NB4 (cell line): ENCODE measurements at regions not wholly inside any gene's neighbourhood (a gene's known extent, or its start where the extent isn't known, plus 50 kb on each side); places are given as distances from the start of the nearest gene placed in this dataset.
"Not testable (repeated sequence)": the region's sequence is repeated elsewhere in the genome, so short reads cannot be mapped to it uniquely, and the experiment has no call there.

ENCODE experiments used
- DNase-seq: peaks from one replicate; pipeline ENCODE4 v3.0.0; 2010; ENCODE audit warnings: low read depth
- H3K4me3 ChIP-seq: one replicate; pipeline ENCODE4 v1.5.1; 2011; ENCODE audit warnings: mild to moderate bottlenecking, low read depth, low read length, moderate library complexity
- MYC ChIP-seq: IDR thresholded peaks from 2 replicates; pipeline ENCODE4 v1.6.1; 2011; ENCODE audit warnings: low read depth, low read length
- POLR2A ChIP-seq: IDR thresholded peaks from 2 replicates; pipeline ENCODE4 v1.6.1; 2011; ENCODE audit warnings: mild to moderate bottlenecking; ENCODE audit not compliant: insufficient read length; ENCODE audit errors: extremely low read depth
- TF ChIP-seq, protein P1 (sequence below): IDR thresholded peaks from one replicate; pipeline ENCODE4 v1.5.1; 2012; ENCODE audit warnings: low read depth, low read length
- TF ChIP-seq, protein P2 (sequence below): IDR thresholded peaks from 2 replicates; pipeline ENCODE4 v1.6.1; 2011; ENCODE audit warnings: low read depth, low read length

DNA sequence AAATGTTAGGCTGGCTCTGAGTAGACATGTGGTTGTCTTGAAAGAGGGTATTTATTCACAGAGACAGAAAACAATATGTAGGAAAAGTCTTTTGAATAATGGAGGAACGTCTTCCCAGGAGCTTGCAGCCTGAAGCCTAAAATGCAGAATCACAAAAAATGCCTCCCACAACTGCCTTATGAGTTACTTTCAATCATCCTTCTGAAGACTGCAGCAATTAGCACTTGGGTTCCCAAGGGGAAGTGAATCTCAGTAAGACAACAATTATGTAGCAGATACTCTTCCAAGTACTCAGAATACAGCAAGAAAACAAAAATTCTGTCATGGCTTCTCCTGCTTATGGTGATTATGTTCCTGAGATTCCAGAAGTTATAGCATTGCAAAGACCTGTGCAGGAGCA is 166.6 kb upstream of the TBL1X start:
- DNase-seq: no peak
- TF ChIP-seq, protein P1, sequence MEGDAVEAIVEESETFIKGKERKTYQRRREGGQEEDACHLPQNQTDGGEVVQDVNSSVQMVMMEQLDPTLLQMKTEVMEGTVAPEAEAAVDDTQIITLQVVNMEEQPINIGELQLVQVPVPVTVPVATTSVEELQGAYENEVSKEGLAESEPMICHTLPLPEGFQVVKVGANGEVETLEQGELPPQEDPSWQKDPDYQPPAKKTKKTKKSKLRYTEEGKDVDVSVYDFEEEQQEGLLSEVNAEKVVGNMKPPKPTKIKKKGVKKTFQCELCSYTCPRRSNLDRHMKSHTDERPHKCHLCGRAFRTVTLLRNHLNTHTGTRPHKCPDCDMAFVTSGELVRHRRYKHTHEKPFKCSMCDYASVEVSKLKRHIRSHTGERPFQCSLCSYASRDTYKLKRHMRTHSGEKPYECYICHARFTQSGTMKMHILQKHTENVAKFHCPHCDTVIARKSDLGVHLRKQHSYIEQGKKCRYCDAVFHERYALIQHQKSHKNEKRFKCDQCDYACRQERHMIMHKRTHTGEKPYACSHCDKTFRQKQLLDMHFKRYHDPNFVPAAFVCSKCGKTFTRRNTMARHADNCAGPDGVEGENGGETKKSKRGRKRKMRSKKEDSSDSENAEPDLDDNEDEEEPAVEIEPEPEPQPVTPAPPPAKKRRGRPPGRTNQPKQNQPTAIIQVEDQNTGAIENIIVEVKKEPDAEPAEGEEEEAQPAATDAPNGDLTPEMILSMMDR: no peak
- no peak for TF ChIP-seq POLR2A
- TF ChIP-seq, protein P2, sequence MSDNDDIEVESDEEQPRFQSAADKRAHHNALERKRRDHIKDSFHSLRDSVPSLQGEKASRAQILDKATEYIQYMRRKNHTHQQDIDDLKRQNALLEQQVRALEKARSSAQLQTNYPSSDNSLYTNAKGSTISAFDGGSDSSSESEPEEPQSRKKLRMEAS: no peak
- TF ChIP-seq MYC: no peak

DNA sequence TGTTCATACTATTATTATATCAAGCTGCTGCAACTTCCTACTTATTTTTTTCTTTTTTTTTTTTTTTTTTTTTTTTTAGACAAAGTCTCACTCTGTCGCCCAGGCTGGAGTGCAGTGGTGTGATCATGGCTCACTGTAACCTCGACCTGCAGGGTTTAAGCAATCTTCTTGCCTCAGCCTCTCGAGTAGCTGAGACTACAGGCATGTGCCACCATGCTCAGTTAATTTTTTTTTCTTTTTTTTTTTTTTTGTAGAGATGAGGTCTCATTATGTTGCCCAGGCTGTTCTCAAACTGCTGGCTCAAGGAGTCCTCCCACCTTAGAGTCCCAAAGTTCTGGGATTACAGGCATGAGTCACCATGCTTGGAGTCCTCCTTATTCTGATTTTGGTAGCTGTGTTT is 165.2 kb upstream of the TBL1X start:
- DNase-seq, H3K4me3 ChIP-seq: not testable (repeated sequence)

More for the DNA sequence above, 166.6 kb upstream of the TBL1X start:
- H3K4me3 ChIP-seq: no peak overlapping the region

DNA sequence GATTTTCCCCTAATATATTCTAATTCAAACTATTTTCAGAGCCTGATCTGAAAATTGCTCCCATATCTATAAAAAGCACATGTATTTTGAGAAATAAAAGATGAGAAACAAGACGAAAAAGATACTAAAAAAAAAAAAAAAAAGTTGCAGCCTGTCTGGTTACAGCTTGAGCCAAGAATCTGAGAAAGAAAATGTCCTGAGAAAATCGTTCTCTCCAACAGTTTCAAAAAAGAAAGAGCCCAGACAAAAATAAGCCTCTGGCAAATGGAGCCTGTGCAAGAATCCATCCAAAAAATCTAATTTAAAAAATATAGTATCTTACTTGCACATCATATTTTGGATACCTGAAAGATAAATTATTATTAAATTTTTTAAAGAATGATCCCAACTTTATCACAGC is 163.0 kb upstream of the TBL1X start:
- TF ChIP-seq POLR2A (no peak), MYC (no peak)
- TF ChIP-seq, protein P1: no peak
- TF ChIP-seq, protein P2: no peak
- H3K4me3 ChIP-seq: no peak overlapping the region
- DNase-seq: no peak

DNA sequence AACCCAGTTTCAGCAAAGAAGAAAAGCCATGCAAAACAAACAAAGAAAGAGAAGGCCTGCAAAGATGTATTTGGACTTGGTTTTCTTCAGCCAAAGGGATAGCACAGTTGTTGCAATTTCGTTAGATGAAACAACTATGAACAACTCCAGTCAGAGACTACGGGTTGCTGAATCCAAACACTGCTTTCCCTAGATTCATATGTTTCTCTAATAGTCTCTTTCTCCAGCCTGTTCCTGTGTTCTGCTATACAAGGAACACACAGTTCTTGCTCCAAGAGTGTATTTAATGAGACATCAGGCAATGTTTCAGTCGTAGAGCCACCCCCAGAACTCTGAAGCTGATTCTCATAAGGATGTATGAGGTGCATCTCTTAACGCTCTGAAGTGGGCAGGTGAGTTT is 162.5 kb upstream of the TBL1X start:
- no peak overlapping the region for H3K4me3 ChIP-seq

DNA sequence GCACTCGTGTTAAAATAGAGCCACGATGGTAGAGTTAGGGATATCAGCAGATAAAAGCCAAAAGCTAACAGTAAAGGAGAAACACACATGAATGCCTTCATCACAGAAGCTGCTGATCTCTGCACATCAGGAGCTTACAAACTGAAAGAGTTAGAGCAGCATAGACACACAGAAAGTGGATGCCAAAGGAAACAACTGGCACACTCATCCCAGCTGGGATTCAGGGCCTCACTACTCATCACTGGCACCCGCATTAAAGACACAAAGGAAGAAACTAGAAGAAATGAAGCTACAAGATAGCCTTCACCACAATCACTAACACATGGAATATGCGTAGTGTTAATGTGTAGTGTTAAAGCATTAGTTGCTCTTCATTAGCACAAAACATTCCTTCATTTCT is 156.4 kb upstream of the TBL1X start:
- DNase-seq: no peak
- TF ChIP-seq MYC: no peak
- no peak overlapping the region for H3K4me3 ChIP-seq

More for the DNA sequence above, 162.5 kb upstream of the TBL1X start:
- no peak for DNase-seq
- TF ChIP-seq POLR2A (no peak), MYC (no peak)
- TF ChIP-seq, protein P2: no peak
- TF ChIP-seq, protein P1: no peak

DNA sequence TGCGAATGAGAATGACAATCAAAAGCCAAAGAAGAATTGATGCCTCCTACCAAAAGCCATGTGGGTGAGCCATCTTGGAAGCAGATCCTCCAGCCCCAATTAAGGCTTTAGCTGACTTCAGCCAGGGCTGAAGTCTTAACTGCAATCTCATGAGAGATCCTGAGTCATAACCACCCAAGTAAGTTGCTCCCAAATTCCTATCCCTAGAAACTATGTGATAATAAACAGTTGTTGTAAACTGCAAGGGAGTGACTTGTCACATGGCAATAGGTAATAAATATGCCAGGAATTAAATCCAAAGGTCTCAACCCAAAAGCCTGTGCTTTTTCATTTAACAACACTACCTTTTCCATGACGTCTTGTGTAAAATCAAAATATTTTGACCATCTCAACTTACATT is 154.2 kb upstream of the TBL1X start:
- DNase-seq: no peak
- TF ChIP-seq, protein P2: no peak
- TF ChIP-seq MYC (no peak), POLR2A (no peak)
- TF ChIP-seq, protein P1: no peak
- no peak overlapping the region for H3K4me3 ChIP-seq

DNA sequence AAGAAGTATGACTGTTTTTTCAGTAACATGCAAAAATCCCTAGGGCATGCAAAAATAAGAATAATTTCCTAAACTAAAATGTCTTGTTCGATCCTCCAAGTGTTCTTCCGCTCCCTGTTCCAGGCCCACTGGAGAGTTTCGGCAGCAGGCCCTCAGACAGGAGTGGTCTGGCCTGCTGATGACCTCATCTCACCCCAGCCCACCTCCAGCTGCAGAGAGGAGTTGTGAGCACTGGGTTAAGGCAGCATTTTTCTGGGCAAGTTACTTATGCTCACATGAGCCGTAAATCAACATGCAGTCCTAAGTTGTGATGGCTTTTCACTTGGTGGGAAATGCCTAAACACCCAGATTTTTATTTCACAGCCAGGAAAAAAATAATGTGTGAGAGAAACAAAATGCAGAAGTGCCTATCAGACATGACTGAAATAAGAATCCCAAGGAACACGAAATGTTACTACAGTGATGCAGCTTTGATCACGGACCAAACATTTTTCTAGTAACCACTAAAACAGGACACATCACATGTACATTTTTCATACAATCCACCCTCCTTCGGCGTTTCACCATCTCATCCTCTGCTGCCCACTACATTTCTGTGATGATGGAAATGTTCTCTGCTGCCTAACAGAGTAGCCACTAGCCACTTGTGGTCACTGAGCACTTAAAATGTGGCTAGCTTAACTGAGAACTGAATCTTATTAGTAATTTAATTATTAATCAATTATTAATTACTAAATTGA is 153.3 kb upstream of the TBL1X start:
- no peak for TF ChIP-seq POLR2A
- no peak for TF ChIP-seq MYC
- TF ChIP-seq, protein P2: no peak
- no peak overlapping the region for H3K4me3 ChIP-seq
- no peak for DNase-seq
